HepG2 (cell line): ENCODE measurements at regions not wholly inside any gene's neighbourhood (a gene's known extent, or its start where the extent isn't known, plus 50 kb on each side); places are given as distances from the start of the nearest gene placed in this dataset.
A peak's percentile ranks its signal among the peaks of the same experiment; 100 is the strongest.

ENCODE experiments used
- BCL6 ChIP-seq: IDR thresholded peaks from 2 replicates; pipeline ENCODE4 v1.6.1; 2016; ENCODE audit warnings: missing genetic modification reagents, missing compliant biosample characterization
- CHD4 ChIP-seq: fragments of 200-600 bp; sonication (generic); IDR thresholded peaks from 2 replicates; pipeline ENCODE4 v1.7.0; 2017; ENCODE audit warnings: mild to moderate bottlenecking, low read length, borderline replicate concordance
- FOXA1 ChIP-seq, 2 experiments: fragments of 450-650 bp in 1 of 2; sonication (generic) in 1 of 2; formaldehyde crosslinking in 1 of 2; IDR thresholded peaks; 2 replicates each; pipeline versions ENCODE4 v1.4.0 to v1.6.1; 2016 to 2020; ENCODE audit warnings: missing genetic modification reagents in 1 of 2
- FOXO1 ChIP-seq: sonication (generic); formaldehyde crosslinking; IDR thresholded peaks from 2 replicates; pipeline ENCODE4 v1.4.0; 2020; ENCODE audit warnings: missing genetic modification reagents
- HINFP ChIP-seq: sonication (generic); formaldehyde crosslinking; IDR thresholded peaks from 2 replicates; pipeline ENCODE4 v1.4.0; 2020; ENCODE audit warnings: low read depth, mild to moderate bottlenecking, missing genetic modification reagents
- HMGA1 ChIP-seq: sonication (generic); formaldehyde crosslinking; conservative IDR thresholded peaks from 2 replicates; pipeline ENCODE4 v1.4.0; 2020; ENCODE audit warnings: missing genetic modification reagents
- HNF4G ChIP-seq, 2 experiments: sonication (generic) in 1 of 2; formaldehyde crosslinking in 1 of 2; IDR thresholded peaks; 2 replicates each; pipeline versions ENCODE4 v1.4.0 to v1.6.1; 2011 to 2020; ENCODE audit warnings: borderline replicate concordance in 2 of 2, low read depth in 2 of 2, mild to moderate bottlenecking in 2 of 2, low read length in 1 of 2, missing genetic modification reagents in 1 of 2, moderate library complexity in 1 of 2
- KDM2A ChIP-seq: sonication (generic); formaldehyde crosslinking; IDR thresholded peaks from 2 replicates; pipeline ENCODE4 v1.4.0; 2020; ENCODE audit warnings: low read depth, missing genetic modification reagents, borderline replicate concordance
- KDM3A ChIP-seq: IDR thresholded peaks from 2 replicates; pipeline ENCODE4 v1.6.1; 2018; ENCODE audit warnings: low read depth, missing compliant biosample characterization
- KLF15 ChIP-seq: sonication (generic); formaldehyde crosslinking; IDR thresholded peaks from 2 replicates; pipeline ENCODE4 v1.8.1; 2023; ENCODE audit warnings: borderline replicate concordance, mild to moderate bottlenecking, inconsistent platforms, missing genetic modification reagents, mixed read lengths
- MED8 ChIP-seq: sonication (generic); formaldehyde crosslinking; IDR thresholded peaks from 2 replicates; pipeline ENCODE4 v1.8.1; 2023; ENCODE audit warnings: mild to moderate bottlenecking, missing genetic modification reagents; ENCODE audit not compliant: insufficient replicate concordance
- MEIS2 ChIP-seq: sonication (generic); formaldehyde crosslinking; IDR thresholded peaks from 2 replicates; pipeline ENCODE4 v1.9.0; 2021; ENCODE audit warnings: mild to moderate bottlenecking, missing genetic modification reagents
- NFE2L1 ChIP-seq: sonication (generic); formaldehyde crosslinking; IDR thresholded peaks from 2 replicates; pipeline ENCODE4 v1.4.0; 2020; ENCODE audit warnings: missing genetic modification reagents, mild to moderate bottlenecking, borderline replicate concordance
- NR0B2 ChIP-seq: sonication (generic); formaldehyde crosslinking; IDR thresholded peaks from 2 replicates; pipeline ENCODE4 v1.4.0; 2020; ENCODE audit warnings: mild to moderate bottlenecking, missing genetic modification reagents
- NR2C2 ChIP-seq: sonication (generic); formaldehyde crosslinking; IDR thresholded peaks from 2 replicates; pipeline ENCODE4 v1.4.0; 2020; ENCODE audit warnings: missing genetic modification reagents, mild to moderate bottlenecking, moderate library complexity, borderline replicate concordance
- RAD51 ChIP-seq: fragments of 450-650 bp; IDR thresholded peaks from 2 replicates; pipeline ENCODE4 v1.6.1; 2016; ENCODE audit warnings: borderline replicate concordance
- SP2 ChIP-seq: sonication (generic); formaldehyde crosslinking; IDR thresholded peaks from 2 replicates; pipeline ENCODE4 v1.5.1; 2020; ENCODE audit warnings: mild to moderate bottlenecking, missing genetic modification reagents
- SP5 ChIP-seq: IDR thresholded peaks from 2 replicates; pipeline ENCODE4 v1.6.1; 2016; ENCODE audit warnings: low read depth, borderline replicate concordance
- TAF15 ChIP-seq: fragments of 200-400 bp; formaldehyde crosslinking; IDR thresholded peaks from one replicate; pipeline ENCODE4 v1.6.1; 2018; ENCODE audit warnings: mild to moderate bottlenecking, low read depth, low read length; ENCODE audit not compliant: poor library complexity, severe bottlenecking
- TMF1 ChIP-seq: sonication (generic); formaldehyde crosslinking; IDR thresholded peaks from 2 replicates; pipeline ENCODE4 v1.8.1; 2022; ENCODE audit warnings: low read depth, missing genetic modification reagents
- ZEB1 ChIP-seq: IDR thresholded peaks from 2 replicates; pipeline ENCODE4 v1.6.1; 2012; ENCODE audit warnings: mild to moderate bottlenecking, low read depth, inconsistent platforms; ENCODE audit not compliant: insufficient replicate concordance
- ZNF337 ChIP-seq: sonication (generic); formaldehyde crosslinking; IDR thresholded peaks from 2 replicates; pipeline ENCODE4 v1.5.1; 2020; ENCODE audit warnings: missing genetic modification reagents, low read depth, mild to moderate bottlenecking, borderline replicate concordance
- ZNF460 ChIP-seq: sonication (generic); formaldehyde crosslinking; IDR thresholded peaks from 2 replicates; pipeline ENCODE4 v1.5.1; 2020; ENCODE audit warnings: missing genetic modification reagents, mild to moderate bottlenecking, borderline replicate concordance
- ZNF569 ChIP-seq: sonication (generic); formaldehyde crosslinking; IDR thresholded peaks from 2 replicates; pipeline ENCODE4 v1.5.0; 2020; ENCODE audit warnings: mild to moderate bottlenecking, missing genetic modification reagents, moderate library complexity, borderline replicate concordance
- ZNF652 ChIP-seq: IDR thresholded peaks from 2 replicates; pipeline ENCODE4 v1.6.1; 2016; ENCODE audit warnings: low read depth, borderline replicate concordance
- ZZZ3 ChIP-seq: sonication (generic); formaldehyde crosslinking; IDR thresholded peaks from 2 replicates; pipeline ENCODE4 v1.4.0; 2020; ENCODE audit warnings: missing genetic modification reagents, mild to moderate bottlenecking, borderline replicate concordance

DNA sequence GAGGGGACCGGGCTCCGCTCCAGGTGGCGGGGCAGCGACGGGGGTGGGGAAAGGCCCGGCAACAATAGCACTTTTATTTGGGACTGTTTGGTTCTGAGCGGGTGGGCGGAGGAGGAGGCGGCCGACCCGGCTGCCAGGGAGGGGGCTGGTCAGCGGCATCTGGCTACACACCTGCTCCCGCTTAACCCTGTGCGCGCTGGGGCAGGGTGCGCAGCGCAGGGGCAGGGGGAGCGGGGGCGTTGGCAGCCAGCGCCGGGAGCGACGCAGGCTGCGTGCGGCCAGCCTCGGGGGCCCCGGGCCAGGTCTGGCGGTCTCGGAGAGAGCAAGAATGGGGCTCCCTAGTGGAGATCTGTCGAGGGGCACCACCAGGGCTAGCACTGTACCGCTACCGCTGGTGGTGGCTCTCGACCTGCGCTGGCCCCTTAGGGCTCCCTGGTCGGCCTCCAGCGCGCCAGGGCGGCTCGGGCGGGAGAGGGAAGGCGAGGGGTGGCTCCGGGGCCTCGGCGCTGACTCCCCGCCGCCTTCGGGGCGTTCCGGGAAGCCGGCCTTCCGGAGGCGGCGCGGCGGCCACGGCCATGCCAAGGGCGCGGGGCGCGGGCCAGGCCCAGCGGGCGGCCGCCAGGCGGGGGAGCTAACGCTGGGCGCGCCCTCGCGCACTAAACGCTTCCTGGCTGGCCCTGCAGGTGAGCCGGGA is 92.4 kb downstream of the NCR2 start (continued):
- TF ChIP-seq SP5 (CRISPR knock-in tag) (peak; percentile 92), HINFP (CRISPR knock-in tag) (no peak), KDM3A (CRISPR knock-in tag) (peak; percentile 60; the same call in 1 of the 2 replicates), NR2C2 (peak; percentile 16; the same call in 1 of the 2 replicates), CHD4 (no peak), NFE2L1 (CRISPR knock-in tag) (no peak), KLF15 (no peak), HMGA1 (CRISPR knock-in tag) (no peak), ZZZ3 (no peak), NR0B2 (CRISPR knock-in tag) (no peak), ZNF460 (no peak), KDM2A (no peak), ZNF337 (CRISPR knock-in tag) (no peak), BCL6 (CRISPR knock-in tag) (peak; percentile 47; the same call in 1 of the 2 replicates), TAF15 (no peak), MED8 (no peak), ZNF569 (CRISPR knock-in tag) (no peak), FOXA1 (IDR thresholded peaks at IDR 0.05) (no peak), FOXA1 (CRISPR knock-in tag; IDR thresholded peaks at IDR 0.05) (no peak), MEIS2 (no peak; the same call in 1 of the 2 replicates), FOXO1 (CRISPR knock-in tag) (0 out of 2 replicates have a peak, but pooled peaks have one; percentile 22), ZEB1 (peak; percentile 74), SP2 (CRISPR knock-in tag) (no peak), ZNF652 (peak; percentile 93), HNF4G (IDR thresholded peaks at IDR 0.05; ENCODE audit: borderline replicate concordance, low read depth, low read length) (peak; percentile 36; the same call in 1 of the 2 replicates), HNF4G (CRISPR knock-in tag; IDR thresholded peaks at IDR 0.05; ENCODE audit: borderline replicate concordance, low read depth) (no peak), TMF1 (peak; percentile 51; the same call in 1 of the 2 replicates), RAD51 (no peak)
